CD4-positive, alpha-beta T cell treated with Interleukin-1 beta for 1 hour (primary cell): ENCODE measurements at regions not wholly inside any gene's neighbourhood (a gene's known extent, or its start where the extent isn't known, plus 50 kb on each side); places are given as distances from the start of the nearest gene placed in this dataset.
"Not testable (repeated sequence)": the region's sequence is repeated elsewhere in the genome, so short reads cannot be mapped to it uniquely, and the experiment has no call there.

Experiments used
- DNase-seq, 2 donors: peaks; one replicate each; pipeline ENCODE4 v3.0.0-alpha.2; 2020 to 2022

GRCh38 chr1:99444211-99444927 lies 180.1 kb downstream of the PLPPR4 start:
- not testable (repeated sequence) for DNase-seq

DNA sequence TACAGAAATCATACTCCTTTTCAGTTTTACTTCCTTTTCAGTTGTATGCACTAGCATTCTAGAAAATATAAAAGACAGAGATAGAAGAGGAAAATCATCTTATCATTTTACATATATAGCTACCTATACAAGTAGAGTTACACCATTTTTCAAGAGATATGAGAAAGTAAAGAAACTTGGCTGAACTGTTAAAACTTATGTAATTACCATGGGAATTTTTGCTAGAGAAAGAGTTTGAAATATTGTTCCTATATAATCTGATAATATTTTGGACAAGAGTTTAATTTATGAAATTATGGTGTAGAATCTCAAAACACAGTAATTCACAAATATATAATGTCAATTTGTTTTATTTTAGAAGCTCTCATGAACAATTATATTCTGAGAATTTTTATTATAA lies 180.8 kb downstream of the PLPPR4 start:
- no peak for DNase-seq

- DNase-seq = no peak
These were observed 181.2 kb downstream of the PLPPR4 start for GRCh38 chr1:99445486-99445885.

DNA sequence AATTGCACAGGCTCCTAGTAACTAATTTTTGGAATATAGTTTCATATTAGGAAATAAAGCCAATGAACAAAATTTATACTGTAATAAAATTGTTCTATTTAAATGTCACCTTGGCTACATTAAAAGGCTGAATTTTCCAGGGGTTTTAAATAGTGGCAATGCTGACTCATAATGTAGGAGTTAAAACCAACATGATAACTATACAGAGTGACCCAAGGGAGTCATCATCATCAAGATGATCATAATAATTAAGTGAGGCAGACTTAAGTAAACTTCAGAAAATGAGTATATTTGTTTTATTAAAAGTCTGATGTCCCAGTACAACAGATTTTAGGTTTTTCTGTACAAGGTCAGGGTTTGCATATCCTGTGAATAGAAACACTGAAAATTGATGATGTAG lies 183.4 kb downstream of the PLPPR4 start:
- DNase-seq = no peak

DNA sequence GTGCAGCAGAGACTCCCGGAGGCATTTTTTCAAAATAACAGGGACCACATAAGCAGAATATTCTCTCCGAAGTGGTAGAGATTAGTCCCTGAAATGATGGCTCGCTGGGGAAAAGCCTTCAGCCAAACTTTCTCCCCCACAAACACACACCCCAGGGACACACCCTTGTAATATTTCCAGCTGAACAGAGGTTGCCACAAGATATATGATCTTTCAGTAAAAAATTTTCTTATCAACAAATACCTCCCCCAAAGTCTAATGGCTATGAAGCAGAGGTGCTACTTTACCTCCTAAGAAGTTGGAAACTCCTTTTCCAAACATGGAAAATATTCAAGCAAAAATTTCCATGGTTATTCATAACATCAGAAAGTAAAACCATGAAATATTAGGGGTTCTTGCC lies 190.2 kb upstream of the PALMD start:
- no peak for DNase-seq

DNA sequence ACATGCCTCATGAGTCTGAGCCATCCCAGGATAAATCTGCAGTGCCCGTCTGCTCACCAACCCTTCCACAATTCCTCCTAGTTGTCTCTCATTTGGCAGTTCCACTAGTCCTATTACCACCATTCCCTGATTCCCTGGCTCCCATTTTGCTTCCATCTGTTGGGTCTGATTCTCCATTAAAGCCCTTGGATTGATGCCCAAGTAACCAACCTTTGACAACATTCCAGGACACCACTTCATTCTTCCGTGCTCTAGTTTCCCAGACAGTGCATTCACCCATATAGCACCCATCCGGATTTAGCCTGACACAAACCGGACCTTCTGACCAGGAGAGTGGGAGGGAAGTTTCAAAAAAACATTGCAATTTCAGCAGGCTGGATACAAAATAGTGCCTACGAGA lies 189.4 kb upstream of the PALMD start:
- DNase-seq = no peak

DNA sequence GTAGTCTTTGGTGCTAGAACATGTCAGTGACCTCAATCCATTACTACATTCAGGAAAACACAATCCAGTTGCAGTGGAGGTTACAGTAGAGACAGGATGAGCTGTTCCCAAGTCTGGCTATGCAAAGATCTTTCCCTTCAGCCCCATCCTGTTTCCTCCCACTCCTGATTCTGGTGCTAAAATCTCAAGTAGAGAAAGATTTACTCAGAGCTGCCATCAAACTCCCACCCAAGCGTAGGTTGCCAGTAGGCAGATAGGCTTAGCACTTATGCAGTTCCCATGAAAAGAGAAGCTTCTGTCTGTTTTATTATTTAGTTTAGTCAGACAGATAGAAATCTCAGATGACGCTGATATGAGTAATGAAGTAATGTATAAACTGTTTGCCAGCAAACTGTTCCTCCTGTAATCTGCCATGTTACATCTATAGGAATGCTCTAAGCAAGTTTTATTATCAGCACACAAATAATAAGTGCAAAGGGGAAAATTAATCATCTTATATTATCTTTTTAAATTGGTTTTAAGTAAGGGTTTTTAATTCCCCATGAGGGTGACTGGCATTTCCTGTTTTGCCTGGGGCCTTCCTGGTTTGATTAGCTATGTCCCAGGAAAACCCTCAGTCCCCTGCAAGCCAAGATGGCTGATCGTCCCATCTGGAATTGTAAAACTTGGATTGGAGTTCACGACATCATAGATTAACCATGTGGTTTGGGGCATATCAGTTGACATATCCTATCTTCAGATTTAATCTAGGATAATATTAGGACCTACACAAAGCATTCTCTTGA lies 188.3 kb upstream of the PALMD start:
- no peak for DNase-seq

GRCh38 chr1:99461499-99461898 lies 184.4 kb upstream of the PALMD start:
- no peak for DNase-seq

- DNase-seq = no peak
These were observed 181.2 kb upstream of the PALMD start for GRCh38 chr1:99464738-99465137.

GRCh38 chr1:99465176-99465900 lies 180.6 kb upstream of the PALMD start:
- no peak for DNase-seq

GRCh38 chr1:99467645-99468044 lies 178.3 kb upstream of the PALMD start:
- no peak for DNase-seq

DNA sequence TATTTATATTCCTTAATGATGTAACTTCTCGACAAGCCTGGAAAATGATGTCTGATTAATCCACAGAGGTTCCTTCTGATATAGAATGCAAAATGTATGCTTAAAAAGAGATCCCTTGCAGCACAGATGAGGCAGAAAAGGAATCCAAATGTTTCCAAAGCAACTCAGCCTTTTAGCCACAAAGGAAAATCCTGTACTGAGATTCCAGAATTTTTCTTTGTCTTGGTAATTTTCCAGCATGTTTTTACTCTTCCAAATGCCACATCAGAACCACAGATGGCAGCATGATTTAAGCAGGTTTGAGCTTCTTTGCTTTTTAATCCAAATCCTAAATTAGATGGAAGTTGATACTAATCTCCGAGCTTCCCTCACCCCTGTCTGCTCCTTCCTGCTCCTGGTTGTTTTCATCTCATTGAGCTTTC lies 176.4 kb upstream of the PALMD start:
- DNase-seq = no peak

- DNase-seq = no peak
These were observed 173.0 kb upstream of the PALMD start for GRCh38 chr1:99472893-99473292.

- no peak for DNase-seq
These were observed 171.5 kb upstream of the PALMD start for GRCh38 chr1:99474350-99474893.

GRCh38 chr1:99476058-99476457 lies 169.9 kb upstream of the PALMD start:
- DNase-seq = no peak

DNA sequence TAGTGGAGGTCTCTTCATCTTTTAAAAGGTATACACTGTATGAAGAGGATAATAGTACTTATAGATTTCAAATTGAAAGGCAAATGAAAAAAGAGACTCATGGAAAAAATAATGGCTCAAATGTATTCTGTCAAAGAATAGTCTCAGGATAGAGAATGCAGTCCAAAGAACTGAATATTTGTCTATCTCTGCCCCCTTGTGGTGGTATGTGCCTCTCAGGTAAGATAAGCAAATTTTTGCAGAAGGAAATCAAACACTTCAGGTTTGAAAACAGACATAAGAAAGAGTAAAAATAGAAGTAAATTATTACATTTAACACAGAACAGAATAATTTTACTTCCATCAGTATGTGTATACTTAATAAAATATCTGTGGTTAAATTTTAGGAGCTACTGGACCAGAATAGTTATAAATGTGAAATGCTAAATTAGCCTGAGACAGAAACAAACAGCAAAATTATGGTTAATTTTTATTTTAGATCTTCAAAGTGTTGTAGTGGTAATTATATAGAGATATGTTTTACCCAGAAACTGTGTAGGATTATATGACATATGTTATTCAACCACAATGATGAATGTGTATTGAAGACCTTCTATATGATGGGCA lies 164.4 kb upstream of the PALMD start:
- peak in 1 of 2 donors; percentile 46 for DNase-seq

GRCh38 chr1:99482286-99482685 lies 163.6 kb upstream of the PALMD start:
- DNase-seq = no peak

DNA sequence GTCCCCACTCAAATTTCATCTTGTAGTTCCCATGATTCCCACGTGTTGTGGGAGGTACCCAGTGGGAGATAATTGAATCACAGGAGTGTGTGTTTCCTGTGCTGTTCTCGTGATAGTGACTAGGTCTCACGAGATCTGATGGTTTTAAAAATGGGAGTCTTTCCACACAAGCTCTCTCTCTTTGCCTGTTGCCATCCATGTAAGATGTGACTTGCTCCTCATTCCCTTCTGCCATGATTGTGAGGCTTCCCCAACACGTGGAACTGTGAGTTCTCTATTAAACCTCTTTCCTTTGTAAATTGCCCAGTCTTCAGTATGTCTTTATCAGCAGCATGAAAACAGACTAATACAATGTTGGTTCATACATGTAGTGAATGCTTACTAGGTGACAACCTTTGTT lies 163.2 kb upstream of the PALMD start:
- no peak for DNase-seq

DNA sequence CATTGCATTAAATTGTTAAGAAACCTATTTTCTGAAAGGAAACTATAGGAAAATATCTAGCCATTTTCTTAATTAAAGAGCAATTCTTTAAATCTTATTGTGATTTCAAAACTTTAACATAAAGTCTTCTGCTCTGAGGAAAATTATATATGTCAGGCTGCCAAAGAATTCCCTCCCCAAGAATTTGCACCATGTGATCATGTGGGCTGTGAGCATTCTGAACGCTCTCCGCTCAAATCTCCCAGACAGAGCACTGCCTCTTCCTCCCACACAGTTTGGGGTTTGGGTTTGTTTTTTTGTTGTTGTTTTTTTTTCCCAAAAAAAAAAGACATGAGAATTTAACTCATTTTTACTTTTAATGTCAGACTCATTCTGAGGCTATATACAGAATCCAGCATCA lies 155.9 kb upstream of the PALMD start:
- DNase-seq = no peak

- no peak for DNase-seq
These were observed 149.8 kb upstream of the PALMD start for GRCh38 chr1:99496067-99496466.

GRCh38 chr1:99497690-99498089 lies 148.2 kb upstream of the PALMD start:
- no peak for DNase-seq

DNA sequence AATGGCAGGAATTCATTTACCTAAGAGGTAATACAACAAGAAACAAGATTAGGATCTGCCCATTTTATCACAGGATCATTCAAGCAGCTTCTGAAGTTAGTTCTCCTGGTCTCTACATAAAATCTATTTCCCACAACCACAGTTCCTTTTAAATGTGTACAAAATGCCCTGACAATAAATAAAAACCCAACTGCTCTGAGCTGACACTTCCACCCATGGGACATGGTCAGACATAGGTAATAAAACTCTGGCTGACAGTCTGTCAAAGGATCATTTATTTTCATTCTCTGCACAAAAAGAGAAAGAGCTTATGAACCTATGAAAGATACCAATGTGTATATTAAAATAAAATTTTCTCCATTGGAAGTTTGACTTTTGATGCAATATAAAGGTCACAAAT lies 145.4 kb upstream of the PALMD start:
- no peak for DNase-seq

- no peak for DNase-seq
These were observed 144.0 kb upstream of the PALMD start for GRCh38 chr1:99501871-99502270.
